PC-3 (cell line): ENCODE measurements at regions not wholly inside any gene's neighbourhood (a gene's known extent, or its start where the extent isn't known, plus 50 kb on each side); places are given as distances from the start of the nearest gene placed in this dataset.

Experiments used
- ATAC-seq: fragments of 200-7000 bp; cut with Tn5 transposase; 2 replicates; pipeline ENCODE4 v1.9.1; 2020; ENCODE audit warnings: mild to moderate bottlenecking, moderate library complexity
- BruUV-seq: library from RNA; stranded (reverse); fragments of 400-500 nt; replicated peaks from 2 replicates; lab custom pipeline; 2021; lab: Mats Ljungman, UMichigan
- CTCF ChIA-PET: fragments of 300-600 bp; sonication (Branson Sonifier 250); formaldehyde crosslinking; loops from one replicate; lab custom pipeline; 2022; ENCODE audit warnings: antibody characterized with exemption; lab: Charles Lee
- POLR2A ChIA-PET: fragments of 300-600 bp; sonication (Branson Sonifier 250); formaldehyde crosslinking; loops from one replicate; lab custom pipeline; 2022; ENCODE audit warnings: antibody characterized with exemption; ENCODE audit not compliant: unreplicated experiment; lab: Charles Lee
- DNase-seq: peaks from one replicate; pipeline ENCODE4 v3.0.0-alpha.2; 2015
- H2AFZ ChIP-seq: fragments of 300-600 bp; sonication (generic); 2 replicates; pipeline ENCODE4 v1.6.0; 2016; ENCODE audit warnings: antibody characterized with exemption, low read length
- H3F3A ChIP-seq: fragments of 300-600 bp; sonication (generic); one replicate; pipeline ENCODE4 v1.6.0; 2017; ENCODE audit warnings: antibody characterized with exemption, low read length, control low read depth, mild to moderate bottlenecking; ENCODE audit not compliant: unreplicated experiment
- H3K27ac ChIP-seq: fragments of 300-600 bp; sonication (generic); 2 replicates; pipeline ENCODE4 v1.5.1; 2016; ENCODE audit warnings: mild to moderate bottlenecking, low read length
- H3K27me3 ChIP-seq: fragments of 300-600 bp; sonication (generic); 2 replicates; pipeline ENCODE4 v1.6.1; 2016; ENCODE audit warnings: low read length, mixed read lengths
- H3K36me3 ChIP-seq: fragments of 300-600 bp; sonication (generic); 2 replicates; pipeline ENCODE4 v1.6.1; 2016; ENCODE audit warnings: low read depth, mixed run types, low read length, mixed read lengths
- H3K4me1 ChIP-seq: fragments of 300-600 bp; sonication (generic); 2 replicates; pipeline ENCODE4 v1.5.1; 2016; ENCODE audit warnings: low read length; ENCODE audit not compliant: insufficient read depth
- H3K4me2 ChIP-seq: fragments of 300-600 bp; sonication (generic); 2 replicates; pipeline ENCODE4 v1.6.0; 2016; ENCODE audit warnings: low read length
- H3K4me3 ChIP-seq: fragments of 300-600 bp; sonication (generic); 2 replicates; pipeline ENCODE4 v1.5.1; 2016; ENCODE audit warnings: mild to moderate bottlenecking, low read length, mixed read lengths
- H3K79me2 ChIP-seq: fragments of 300-600 bp; sonication (generic); 2 replicates; pipeline ENCODE4 v1.6.1; 2017; ENCODE audit warnings: low read length, mixed read lengths
- H3K9ac ChIP-seq: fragments of 300-600 bp; sonication (generic); 2 replicates; pipeline ENCODE4 v1.6.0; 2016; ENCODE audit warnings: mild to moderate bottlenecking, low read length
- H3K9me2 ChIP-seq: fragments of 300-600 bp; sonication (generic); replicated peaks from 2 replicates; pipeline ENCODE4 v1.6.1; 2016; ENCODE audit warnings: mixed run types, low read length, mixed read lengths
- H3K9me3 ChIP-seq: fragments of 300-600 bp; sonication (generic); 2 replicates; pipeline ENCODE4 v1.6.1; 2016; ENCODE audit warnings: low read length, mixed read lengths
- H4K20me1 ChIP-seq: fragments of 300-600 bp; sonication (generic); 2 replicates; pipeline ENCODE4 v1.6.1; 2016; ENCODE audit warnings: low read length, mixed read lengths
- EZH2 ChIP-seq: fragments of 300-600 bp; sonication (generic); IDR thresholded peaks from one replicate; pipeline ENCODE4 v1.6.1; 2017; ENCODE audit warnings: antibody characterized with exemption, mild to moderate bottlenecking, low read length; ENCODE audit not compliant: unreplicated experiment
- EZH2phosphoT487 ChIP-seq: fragments of 300-600 bp; sonication (generic); IDR thresholded peaks from 2 replicates; pipeline ENCODE4 v1.6.1; 2018; ENCODE audit warnings: mild to moderate bottlenecking, antibody characterized with exemption, low read length, borderline replicate concordance
- intact Hi-C: fragments of 100-400 bp; cut with micrococcal nuclease; formaldehyde crosslinking; loops from 2 replicates; pipeline ENCODE4 v1.9.0; 2023
- TF ChIP-seq, protein P1 (sequence below): fragments of 300-600 bp; sonication (generic); conservative IDR thresholded peaks from 2 replicates; pipeline ENCODE4 v1.5.1; 2017; ENCODE audit warnings: antibody characterized with exemption, low read depth, mild to moderate bottlenecking, low read length

DNA sequence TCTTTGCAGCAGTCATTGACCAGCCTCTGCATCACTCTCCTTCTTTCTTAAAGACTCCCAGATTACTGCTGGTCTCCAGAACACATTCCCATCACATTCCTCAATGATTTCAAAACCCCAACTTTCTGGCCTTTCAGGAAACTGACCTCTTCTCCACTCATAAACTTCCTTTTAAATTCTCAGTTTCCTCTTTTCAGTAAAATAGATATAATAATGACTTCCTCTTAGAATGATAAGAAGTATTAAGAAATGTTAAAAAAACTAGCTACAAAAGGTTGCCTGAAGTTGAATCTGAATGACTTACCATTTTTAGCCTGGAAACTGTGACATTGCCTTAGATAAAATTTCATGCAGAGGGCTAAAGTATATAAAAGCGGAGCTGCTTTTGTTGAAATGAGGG, 239.3 kb downstream of the OGFRL1 start:
- H3F3A ChIP-seq, result no peaks in the 10 kb centered on the region
- no peaks in the 10 kb centered on the region for H3K79me2 ChIP-seq
- no peak overlapping the region for H3K4me3 ChIP-seq
- DNase-seq (no peak), ATAC-seq (no peak)
- H3K27me3 ChIP-seq, result peaks cover 11% of the 10 kb centered on the region
- no peak overlapping the region for H3K4me2 ChIP-seq
- H3K27ac ChIP-seq, result no peak overlapping the region
- H3K36me3 ChIP-seq, result no peaks in the 10 kb centered on the region
- no TSS peak for BruUV-seq
- intact Hi-C loops, result no loop called here
- no peaks in the 10 kb centered on the region for H3K4me1 ChIP-seq
- H4K20me1 ChIP-seq, result no peaks in the 10 kb centered on the region
- no peaks in the 10 kb centered on the region for H3K9me3 ChIP-seq
- TF ChIP-seq EZH2 (no peak), EZH2phosphoT487 (no peak)
- TF ChIP-seq, protein P1, sequence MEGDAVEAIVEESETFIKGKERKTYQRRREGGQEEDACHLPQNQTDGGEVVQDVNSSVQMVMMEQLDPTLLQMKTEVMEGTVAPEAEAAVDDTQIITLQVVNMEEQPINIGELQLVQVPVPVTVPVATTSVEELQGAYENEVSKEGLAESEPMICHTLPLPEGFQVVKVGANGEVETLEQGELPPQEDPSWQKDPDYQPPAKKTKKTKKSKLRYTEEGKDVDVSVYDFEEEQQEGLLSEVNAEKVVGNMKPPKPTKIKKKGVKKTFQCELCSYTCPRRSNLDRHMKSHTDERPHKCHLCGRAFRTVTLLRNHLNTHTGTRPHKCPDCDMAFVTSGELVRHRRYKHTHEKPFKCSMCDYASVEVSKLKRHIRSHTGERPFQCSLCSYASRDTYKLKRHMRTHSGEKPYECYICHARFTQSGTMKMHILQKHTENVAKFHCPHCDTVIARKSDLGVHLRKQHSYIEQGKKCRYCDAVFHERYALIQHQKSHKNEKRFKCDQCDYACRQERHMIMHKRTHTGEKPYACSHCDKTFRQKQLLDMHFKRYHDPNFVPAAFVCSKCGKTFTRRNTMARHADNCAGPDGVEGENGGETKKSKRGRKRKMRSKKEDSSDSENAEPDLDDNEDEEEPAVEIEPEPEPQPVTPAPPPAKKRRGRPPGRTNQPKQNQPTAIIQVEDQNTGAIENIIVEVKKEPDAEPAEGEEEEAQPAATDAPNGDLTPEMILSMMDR, result no peak
- POLR2A ChIA-PET, result no interaction called here
- CTCF ChIA-PET, result no interaction called here
- H3K9me2 ChIP-seq, result no peaks in the 10 kb centered on the region
- no peak overlapping the region for H2AFZ ChIP-seq
- no peak overlapping the region for H3K9ac ChIP-seq

DNA sequence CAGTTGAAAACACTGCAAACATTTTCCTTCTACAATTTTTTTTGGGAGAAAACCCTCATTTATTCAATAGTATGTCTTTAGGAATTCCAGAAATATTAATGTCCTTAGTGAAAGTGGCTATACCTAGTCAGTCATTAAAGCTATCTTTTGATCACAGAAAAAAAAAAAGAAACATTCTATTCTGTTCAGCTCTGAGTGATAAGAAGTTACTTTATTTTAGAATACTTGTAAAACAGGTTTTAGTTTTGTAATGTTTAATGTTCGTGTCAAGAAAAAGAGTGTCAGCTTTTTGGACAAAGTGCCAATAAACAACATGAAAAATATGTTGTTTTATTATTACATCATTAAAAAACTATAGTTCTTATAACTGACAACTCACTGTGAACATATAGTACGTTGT, 240.4 kb downstream of the OGFRL1 start:
- Histone ChIP-seq H3K9me3 (no peaks in the 10 kb centered on the region), H3K27ac (no peak overlapping the region)
- POLR2A ChIA-PET, result no interaction called here

DNA sequence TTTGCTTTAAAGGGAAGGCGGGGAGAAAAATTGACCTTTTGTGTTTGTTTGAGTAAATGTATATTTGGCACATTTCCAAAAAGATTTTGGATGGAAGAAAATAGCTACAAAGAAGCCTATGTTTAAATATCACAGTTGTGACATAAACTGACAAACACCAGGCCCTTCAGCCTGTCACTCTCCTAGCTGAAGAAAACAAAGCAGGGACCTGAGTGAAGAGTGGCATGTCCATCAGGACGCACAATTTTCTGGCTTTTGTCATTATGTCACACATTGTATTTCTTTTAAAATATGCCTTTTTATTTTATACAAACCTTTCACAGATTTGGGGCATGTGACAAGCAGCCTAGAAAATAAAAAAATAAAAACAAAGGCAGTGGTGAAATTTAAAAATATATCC, 241.2 kb downstream of the OGFRL1 start:
- H3K27ac ChIP-seq, result no peak overlapping the region
- ChIA-PET POLR2A (no interaction called here), CTCF (no interaction called here)
- no peaks in the 10 kb centered on the region for H3F3A ChIP-seq
- peaks cover under 1% of the 10 kb centered on the region; the same call in 1 of the 2 replicates for H3K27me3 ChIP-seq
- no peak overlapping the region for H3K4me3 ChIP-seq
- TF ChIP-seq EZH2 (no peak), EZH2phosphoT487 (no peak)
- TF ChIP-seq, protein P1, result no peak
- no peaks in the 10 kb centered on the region for H4K20me1 ChIP-seq
- H3K36me3 ChIP-seq, result no peaks in the 10 kb centered on the region
- no peak overlapping the region for H3K4me2 ChIP-seq
- no peak overlapping the region for H2AFZ ChIP-seq
- no peaks in the 10 kb centered on the region for H3K9me3 ChIP-seq
- no peaks in the 10 kb centered on the region for H3K79me2 ChIP-seq
- no peak overlapping the region for H3K9ac ChIP-seq
- no peak for DNase-seq
- no peaks in the 10 kb centered on the region for H3K4me1 ChIP-seq
- intact Hi-C loops, result loop anchor here (5.0 kb wide), 2 partner anchors 93 to 513 kb away; no protein-coding TSS in a partner anchor
- no peak for ATAC-seq
- H3K9me2 ChIP-seq, result no peaks in the 10 kb centered on the region
- BruUV-seq, result no TSS peak

More for the DNA sequence above, 240.4 kb downstream of the OGFRL1 start:
- no peak overlapping the region for H3K9ac ChIP-seq
- H3K4me2 ChIP-seq, result no peak overlapping the region
- BruUV-seq, result no TSS peak
- H3K36me3 ChIP-seq, result no peaks in the 10 kb centered on the region
- peaks cover 3% of the 10 kb centered on the region for H3K27me3 ChIP-seq
- H4K20me1 ChIP-seq, result no peaks in the 10 kb centered on the region
- H3F3A ChIP-seq, result no peaks in the 10 kb centered on the region
- intact Hi-C loops, result no loop called here
- DNase-seq (no peak), ATAC-seq (no peak)
- no peak overlapping the region for H3K4me3 ChIP-seq
- H3K79me2 ChIP-seq, result no peaks in the 10 kb centered on the region
- no peak overlapping the region for H2AFZ ChIP-seq
- H3K9me2 ChIP-seq, result no peaks in the 10 kb centered on the region
- H3K4me1 ChIP-seq, result no peaks in the 10 kb centered on the region
- CTCF ChIA-PET, result no interaction called here
- no peak for TF ChIP-seq EZH2
- TF ChIP-seq, protein P1, result no peak
- TF ChIP-seq EZH2phosphoT487, result no peak
